HL-60 (cell line): ENCODE measurements at regions not wholly inside any gene's neighbourhood (a gene's known extent, or its start where the extent isn't known, plus 50 kb on each side); places are given as distances from the start of the nearest gene placed in this dataset.

Source experiments
- DNase-seq, 2 experiments: peaks; one replicate each; pipeline ENCODE4 v3.0.0-alpha.2; 2010 to 2020; ENCODE audit warnings: low read depth in 1 of 2, low spot score in 1 of 2
- H3K27ac ChIP-seq: fragments of 250-450 bp; sonication (Bioruptor Pico); replicated peaks from 2 replicates; pipeline ENCODE4 v1.5.1; 2020; ENCODE audit warnings: mild to moderate bottlenecking, moderate library complexity
- H3K27me3 ChIP-seq: fragments of 250-450 bp; sonication (Bioruptor Pico); 2 replicates; pipeline ENCODE4 v1.5.1; 2021; ENCODE audit warnings: mild to moderate bottlenecking, moderate library complexity; ENCODE audit not compliant: insufficient read depth, poor library complexity, severe bottlenecking
- H3K4me3 ChIP-seq: replicated peaks from 2 replicates; pipeline ENCODE4 v1.5.1; 2011; ENCODE audit warnings: mild to moderate bottlenecking, control low read depth, low read length; ENCODE audit not compliant: insufficient read depth
- GABPA ChIP-seq: IDR thresholded peaks from 2 replicates; pipeline ENCODE4 v1.6.1; 2012; ENCODE audit warnings: low read depth
- POLR2AphosphoS5 ChIP-seq: IDR thresholded peaks from 2 replicates; pipeline ENCODE4 v1.6.1; 2012; ENCODE audit warnings: low read depth
- SPI1 ChIP-seq: IDR thresholded peaks from 2 replicates; pipeline ENCODE4 v1.6.1; 2012; ENCODE audit warnings: low read depth, mild to moderate bottlenecking, borderline replicate concordance
- TF ChIP-seq, protein P1 (sequence below): IDR thresholded peaks from 2 replicates; pipeline ENCODE4 v1.6.1; 2012; ENCODE audit warnings: low read depth; ENCODE audit not compliant: insufficient replicate concordance
- TF ChIP-seq, protein P2 (sequence below): IDR thresholded peaks from one replicate; pipeline ENCODE4 v1.5.1; 2011; ENCODE audit warnings: low read length, control low read depth, inconsistent platforms; ENCODE audit not compliant: insufficient read depth

DNA sequence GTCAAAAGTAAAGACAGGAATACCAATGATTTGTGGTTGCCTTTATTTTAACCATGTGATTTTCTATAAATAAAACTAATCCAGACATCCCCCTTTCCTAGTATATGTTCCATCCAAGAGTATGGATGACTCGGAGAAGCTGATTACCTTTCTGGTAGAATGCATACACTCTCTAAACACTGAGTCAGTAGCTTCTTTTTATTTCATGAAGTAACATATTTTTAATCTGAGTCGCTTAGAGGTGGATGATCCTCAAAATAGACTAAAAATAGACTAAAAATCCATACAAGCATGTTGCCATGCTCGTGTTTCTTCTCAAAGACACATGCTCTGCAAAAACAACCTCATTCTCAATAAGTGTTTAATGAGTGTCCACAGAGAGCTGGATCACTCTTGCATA lies 263.7 kb downstream of the COL12A1 start:
- no peaks in the 10 kb centered on the region for H3K27me3 ChIP-seq
- no peak overlapping the region for H3K4me3 ChIP-seq
- DNase-seq = no peak
- H3K27ac ChIP-seq = no peak overlapping the region
- no peak for TF ChIP-seq GABPA
- TF ChIP-seq, protein P1, sequence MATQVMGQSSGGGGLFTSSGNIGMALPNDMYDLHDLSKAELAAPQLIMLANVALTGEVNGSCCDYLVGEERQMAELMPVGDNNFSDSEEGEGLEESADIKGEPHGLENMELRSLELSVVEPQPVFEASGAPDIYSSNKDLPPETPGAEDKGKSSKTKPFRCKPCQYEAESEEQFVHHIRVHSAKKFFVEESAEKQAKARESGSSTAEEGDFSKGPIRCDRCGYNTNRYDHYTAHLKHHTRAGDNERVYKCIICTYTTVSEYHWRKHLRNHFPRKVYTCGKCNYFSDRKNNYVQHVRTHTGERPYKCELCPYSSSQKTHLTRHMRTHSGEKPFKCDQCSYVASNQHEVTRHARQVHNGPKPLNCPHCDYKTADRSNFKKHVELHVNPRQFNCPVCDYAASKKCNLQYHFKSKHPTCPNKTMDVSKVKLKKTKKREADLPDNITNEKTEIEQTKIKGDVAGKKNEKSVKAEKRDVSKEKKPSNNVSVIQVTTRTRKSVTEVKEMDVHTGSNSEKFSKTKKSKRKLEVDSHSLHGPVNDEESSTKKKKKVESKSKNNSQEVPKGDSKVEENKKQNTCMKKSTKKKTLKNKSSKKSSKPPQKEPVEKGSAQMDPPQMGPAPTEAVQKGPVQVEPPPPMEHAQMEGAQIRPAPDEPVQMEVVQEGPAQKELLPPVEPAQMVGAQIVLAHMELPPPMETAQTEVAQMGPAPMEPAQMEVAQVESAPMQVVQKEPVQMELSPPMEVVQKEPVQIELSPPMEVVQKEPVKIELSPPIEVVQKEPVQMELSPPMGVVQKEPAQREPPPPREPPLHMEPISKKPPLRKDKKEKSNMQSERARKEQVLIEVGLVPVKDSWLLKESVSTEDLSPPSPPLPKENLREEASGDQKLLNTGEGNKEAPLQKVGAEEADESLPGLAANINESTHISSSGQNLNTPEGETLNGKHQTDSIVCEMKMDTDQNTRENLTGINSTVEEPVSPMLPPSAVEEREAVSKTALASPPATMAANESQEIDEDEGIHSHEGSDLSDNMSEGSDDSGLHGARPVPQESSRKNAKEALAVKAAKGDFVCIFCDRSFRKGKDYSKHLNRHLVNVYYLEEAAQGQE = no peak
- TF ChIP-seq SPI1 = no peak
- no peak for TF ChIP-seq POLR2AphosphoS5
- TF ChIP-seq, protein P2, sequence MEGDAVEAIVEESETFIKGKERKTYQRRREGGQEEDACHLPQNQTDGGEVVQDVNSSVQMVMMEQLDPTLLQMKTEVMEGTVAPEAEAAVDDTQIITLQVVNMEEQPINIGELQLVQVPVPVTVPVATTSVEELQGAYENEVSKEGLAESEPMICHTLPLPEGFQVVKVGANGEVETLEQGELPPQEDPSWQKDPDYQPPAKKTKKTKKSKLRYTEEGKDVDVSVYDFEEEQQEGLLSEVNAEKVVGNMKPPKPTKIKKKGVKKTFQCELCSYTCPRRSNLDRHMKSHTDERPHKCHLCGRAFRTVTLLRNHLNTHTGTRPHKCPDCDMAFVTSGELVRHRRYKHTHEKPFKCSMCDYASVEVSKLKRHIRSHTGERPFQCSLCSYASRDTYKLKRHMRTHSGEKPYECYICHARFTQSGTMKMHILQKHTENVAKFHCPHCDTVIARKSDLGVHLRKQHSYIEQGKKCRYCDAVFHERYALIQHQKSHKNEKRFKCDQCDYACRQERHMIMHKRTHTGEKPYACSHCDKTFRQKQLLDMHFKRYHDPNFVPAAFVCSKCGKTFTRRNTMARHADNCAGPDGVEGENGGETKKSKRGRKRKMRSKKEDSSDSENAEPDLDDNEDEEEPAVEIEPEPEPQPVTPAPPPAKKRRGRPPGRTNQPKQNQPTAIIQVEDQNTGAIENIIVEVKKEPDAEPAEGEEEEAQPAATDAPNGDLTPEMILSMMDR = no peak

DNA sequence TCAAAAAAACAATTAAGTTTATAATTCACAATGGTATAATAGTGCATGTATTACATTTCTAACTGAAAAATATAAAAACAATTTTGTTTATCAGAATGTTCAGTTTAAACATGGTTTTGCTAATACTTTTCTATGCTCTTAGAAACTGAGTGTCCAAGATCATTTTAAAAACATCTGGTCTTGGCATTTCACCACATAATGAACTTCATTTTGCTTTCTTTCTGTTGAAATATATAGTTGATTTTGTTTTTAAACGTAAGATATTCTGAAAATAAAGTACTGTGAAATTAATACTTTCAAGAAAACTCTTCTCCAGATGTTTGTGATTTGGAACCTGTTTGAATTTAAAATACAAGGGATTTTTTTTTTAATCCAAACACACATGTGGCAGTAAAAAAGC lies 264.4 kb downstream of the COL12A1 start:
- H3K4me3 ChIP-seq = no peak overlapping the region
- no peak overlapping the region for H3K27ac ChIP-seq
- H3K27me3 ChIP-seq = no peaks in the 10 kb centered on the region
- TF ChIP-seq, protein P2 = no peak
- TF ChIP-seq, protein P1 = no peak
- TF ChIP-seq POLR2AphosphoS5 (no peak), SPI1 (no peak), GABPA (no peak)
- no peak for DNase-seq

DNA sequence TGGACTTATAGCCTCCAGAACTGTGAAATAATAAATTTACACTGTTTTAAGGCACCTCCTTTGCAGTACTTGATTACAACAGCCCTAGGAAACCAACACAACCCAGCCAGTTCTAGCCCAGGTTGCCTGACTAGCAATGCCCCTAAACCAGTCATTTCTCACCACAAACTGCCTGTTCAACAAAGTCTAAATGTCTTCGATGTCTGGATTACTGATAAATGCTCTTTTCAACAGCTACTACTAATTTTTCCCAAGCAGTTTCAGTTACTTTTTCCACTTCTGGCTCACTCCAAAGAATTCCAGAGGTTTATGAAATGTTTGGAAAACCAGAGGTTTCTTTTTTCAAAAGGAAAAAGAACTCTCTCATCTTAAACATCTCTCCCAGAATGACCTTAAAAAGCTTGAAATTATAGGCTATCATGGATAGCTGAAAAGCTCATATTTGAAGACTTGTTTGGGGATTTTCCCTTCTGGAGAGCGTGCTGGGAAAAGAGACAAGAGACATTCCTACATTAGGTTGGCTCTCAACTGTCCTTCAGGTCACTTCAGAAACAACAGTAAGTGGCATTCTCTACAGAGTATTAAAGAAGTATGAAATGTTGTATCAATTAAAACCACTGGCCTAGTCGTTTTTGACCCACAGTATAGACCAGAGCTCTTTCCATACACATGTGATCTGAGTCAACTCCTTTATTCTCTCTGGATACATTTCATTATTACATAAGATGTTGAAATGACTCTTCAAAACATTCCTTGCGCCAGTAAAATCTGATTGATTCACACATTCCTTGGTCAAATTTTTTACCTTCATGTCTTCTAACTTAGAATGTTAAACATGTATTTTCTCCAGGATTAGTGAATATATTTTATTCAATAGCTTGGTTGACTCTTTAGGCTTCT lies 265.9 kb downstream of the COL12A1 start:
- no peak for TF ChIP-seq GABPA
- Histone ChIP-seq H3K4me3 (no peak overlapping the region), H3K27ac (no peak overlapping the region), H3K27me3 (no peaks in the 10 kb centered on the region)
- DNase-seq = no peak

DNA sequence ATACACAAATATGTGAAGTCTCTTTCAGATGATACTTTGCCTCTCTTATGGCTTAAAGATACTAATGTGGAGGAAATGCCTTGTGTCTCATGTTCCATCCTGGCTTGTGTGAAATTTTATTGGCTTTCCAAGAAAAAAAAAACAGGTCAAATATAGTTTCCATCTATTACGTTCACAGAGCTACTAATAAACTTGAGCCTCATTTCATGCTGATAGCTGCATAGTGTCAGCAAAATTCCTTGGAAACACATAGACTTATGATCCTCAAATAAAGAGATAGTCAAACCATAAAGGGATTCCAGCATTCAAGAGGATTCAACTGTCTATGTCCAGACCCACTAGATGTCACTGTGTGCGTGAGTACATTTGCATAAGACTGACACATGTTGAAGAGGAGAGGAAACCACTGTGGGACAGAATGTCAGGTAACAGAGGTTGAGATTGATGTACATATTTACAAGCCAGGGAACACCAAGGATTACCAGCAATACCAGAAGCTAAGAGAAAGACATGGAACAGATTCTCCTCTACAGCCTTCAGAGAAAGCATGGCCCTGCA lies 266.6 kb downstream of the COL12A1 start:
- DNase-seq = no peak

More for the DNA sequence above, 266.6 kb downstream of the COL12A1 start:
- Histone ChIP-seq H3K27me3 (no peaks in the 10 kb centered on the region), H3K27ac (no peak overlapping the region), H3K4me3 (no peak overlapping the region)
- TF ChIP-seq GABPA (no peak), POLR2AphosphoS5 (no peak), SPI1 (no peak)
- TF ChIP-seq, protein P2 = no peak
- TF ChIP-seq, protein P1 = no peak
